ENCODE measurements at regions not wholly inside any gene's neighbourhood (a gene's known extent, or its start where the extent isn't known, plus 50 kb on each side); places are given as distances from the start of the nearest gene placed in this dataset.

GRCh38 chrX:10945498-10945897 is 165.6 kb upstream of the HCCS start:
- TF ChIP-seq POLR2AphosphoS5 (IDR thresholded peaks at IDR 0.05; ENCODE audit: insufficient read depth in 1 of 2, low read depth in 1 of 2) (no peak), CTCF (IDR thresholded peaks at IDR 0.05) (no peak)
